H9 (cell line): ENCODE measurements at regions not wholly inside any gene's neighbourhood (a gene's known extent, or its start where the extent isn't known, plus 50 kb on each side); places are given as distances from the start of the nearest gene placed in this dataset.

ENCODE experiments used
- DNase-seq: peaks from one replicate; pipeline ENCODE4 v3.0.0-alpha.2; 2017
- H2AFZ ChIP-seq: one replicate; pipeline ENCODE4 v1.6.1; 2013; ENCODE audit warnings: mild to moderate bottlenecking, low read length, control low read depth, moderate library complexity
- H2AK5ac ChIP-seq: 2 replicates; pipeline ENCODE4 v1.6.1; 2013; ENCODE audit warnings: low read length, control low read depth, mixed read lengths; ENCODE audit not compliant: insufficient read length
- H2BK120ac ChIP-seq: one replicate; pipeline ENCODE4 v1.6.1; 2013; ENCODE audit warnings: low read depth, mild to moderate bottlenecking, low read length, control low read depth, inconsistent platforms; ENCODE audit not compliant: poor library complexity, severe bottlenecking
- H2BK12ac ChIP-seq: 2 replicates; pipeline ENCODE4 v1.6.1; 2013; ENCODE audit warnings: low read length, control low read depth, mixed read lengths, low read depth; ENCODE audit not compliant: insufficient read length
- H2BK15ac ChIP-seq: 2 replicates; pipeline ENCODE4 v1.6.1; 2013; ENCODE audit warnings: low read depth, low read length, control low read depth
- H2BK20ac ChIP-seq: one replicate; pipeline ENCODE4 v1.6.1; 2013; ENCODE audit warnings: low read depth, mild to moderate bottlenecking, low read length, control low read depth, inconsistent platforms; ENCODE audit not compliant: poor library complexity, severe bottlenecking
- H2BK5ac ChIP-seq: 2 replicates; pipeline ENCODE4 v1.6.1; 2013; ENCODE audit warnings: low read length, control low read depth, mixed read lengths; ENCODE audit not compliant: insufficient read length
- H3K14ac ChIP-seq: 2 replicates; pipeline ENCODE4 v1.6.1; 2013; ENCODE audit warnings: low read length, control low read depth; ENCODE audit not compliant: insufficient read depth
- H3K18ac ChIP-seq: 2 replicates; pipeline ENCODE4 v1.6.1; 2013; ENCODE audit warnings: low read depth, mild to moderate bottlenecking, mixed read lengths, low read length, control low read depth; ENCODE audit not compliant: insufficient read length
- H3K23ac ChIP-seq: 2 replicates; pipeline ENCODE4 v1.6.1; 2013; ENCODE audit warnings: low read length, control low read depth, mixed read lengths, low read depth; ENCODE audit not compliant: insufficient read length
- H3K23me2 ChIP-seq: 2 replicates; pipeline ENCODE4 v1.6.1; 2013; ENCODE audit warnings: low read depth, mild to moderate bottlenecking, mixed read lengths, low read length, control low read depth; ENCODE audit not compliant: insufficient read length, poor library complexity, severe bottlenecking
- H3K27ac ChIP-seq: 2 replicates; pipeline ENCODE4 v1.5.1; 2013; ENCODE audit warnings: low read length, control low read depth, mixed read lengths, low read depth; ENCODE audit not compliant: insufficient read length
- H3K27me3 ChIP-seq: 2 replicates; pipeline ENCODE4 v1.6.1; 2013; ENCODE audit warnings: low read length, control low read depth, inconsistent platforms; ENCODE audit not compliant: insufficient read depth
- H3K4ac ChIP-seq: 2 replicates; pipeline ENCODE4 v1.6.1; 2013; ENCODE audit warnings: low read depth, mild to moderate bottlenecking, control low read depth, inconsistent platforms, low read length, moderate library complexity
- H3K4me1 ChIP-seq: 2 replicates; pipeline ENCODE4 v1.6.1; 2013; ENCODE audit warnings: low read length, control low read depth, inconsistent platforms; ENCODE audit not compliant: insufficient read depth
- H3K4me2 ChIP-seq: 2 replicates; pipeline ENCODE4 v1.6.1; 2013; ENCODE audit warnings: low read length, control low read depth, mixed read lengths; ENCODE audit not compliant: insufficient read length, insufficient read depth
- H3K56ac ChIP-seq: 2 replicates; pipeline ENCODE4 v1.6.1; 2013; ENCODE audit warnings: low read depth, mild to moderate bottlenecking, mixed read lengths, low read length, control low read depth; ENCODE audit not compliant: insufficient read length
- H3K79me1 ChIP-seq: 2 replicates; pipeline ENCODE4 v1.6.1; 2013; ENCODE audit warnings: low read depth, mild to moderate bottlenecking, moderate library complexity, low read length, control low read depth, inconsistent platforms; ENCODE audit not compliant: insufficient read depth, poor library complexity, severe bottlenecking
- H3K79me2 ChIP-seq: 2 replicates; pipeline ENCODE4 v1.6.1; 2013; ENCODE audit warnings: low read length, control low read depth, inconsistent platforms; ENCODE audit not compliant: insufficient read depth
- H3K9ac ChIP-seq: 2 replicates; pipeline ENCODE4 v1.6.1; 2013; ENCODE audit warnings: low read length, control low read depth, mixed read lengths; ENCODE audit not compliant: insufficient read length; ENCODE audit errors: extremely low read depth
- H3K9me3 ChIP-seq: one replicate; pipeline ENCODE4 v1.6.1; 2013; ENCODE audit warnings: low read depth, low read length, inconsistent platforms; ENCODE audit not compliant: control insufficient read depth
- H3T11ph ChIP-seq: one replicate; pipeline ENCODE4 v1.6.1; 2013; ENCODE audit warnings: mild to moderate bottlenecking, low read length, control low read depth, inconsistent platforms
- H4K20me1 ChIP-seq: one replicate; pipeline ENCODE4 v1.6.1; 2013; ENCODE audit not compliant: control insufficient read depth, insufficient read length, insufficient read depth
- H4K5ac ChIP-seq: 2 replicates; pipeline ENCODE4 v1.6.1; 2013; ENCODE audit warnings: low read depth, mild to moderate bottlenecking, mixed read lengths, low read length, control low read depth; ENCODE audit not compliant: insufficient read length
- H4K8ac ChIP-seq: replicated peaks from 2 replicates; pipeline ENCODE4 v1.6.1; 2013; ENCODE audit warnings: low read length, control low read depth, mixed read lengths, low read depth; ENCODE audit not compliant: insufficient read length
- H4K91ac ChIP-seq: 2 replicates; pipeline ENCODE4 v1.6.1; 2013; ENCODE audit warnings: low read depth, mild to moderate bottlenecking, moderate library complexity, mixed read lengths, low read length, control low read depth; ENCODE audit not compliant: insufficient read length
- H3K27ac Mint-ChIP-seq, 3 experiments: 2 replicates in 2 of 3; 3 replicates in 1 of 3; pipeline ENCODE4 v1.8.0; 2020 to 2021; ENCODE audit warnings: mixed read lengths in 3 of 3, mild to moderate bottlenecking in 1 of 3, moderate library complexity in 1 of 3
- H3K27me3 Mint-ChIP-seq: 2 replicates; pipeline ENCODE4 v1.8.0; 2021; ENCODE audit warnings: low read depth, mild to moderate bottlenecking, moderate library complexity, mixed read lengths
- H3K36me3 Mint-ChIP-seq, 3 experiments: 2 replicates in 2 of 3; 3 replicates in 1 of 3; pipeline ENCODE4 v1.8.0; 2020 to 2021; ENCODE audit warnings: low read depth in 3 of 3, mixed read lengths in 3 of 3; ENCODE audit not compliant: insufficient read depth in 1 of 3
- H3K4me1 Mint-ChIP-seq, 2 experiments: 2 replicates each; pipeline ENCODE4 v1.8.0; 2020; ENCODE audit warnings: mixed read lengths in 2 of 2
- H3K4me3 Mint-ChIP-seq, 2 experiments: 2 replicates in 1 of 2; 3 replicates in 1 of 2; pipeline ENCODE4 v1.8.0; 2020 to 2021; ENCODE audit warnings: mild to moderate bottlenecking in 2 of 2, mixed read lengths in 2 of 2, moderate library complexity in 1 of 2
- H3K9me3 Mint-ChIP-seq, 2 experiments: 2 replicates in 1 of 2; 3 replicates in 1 of 2; pipeline ENCODE4 v1.8.0; 2020; ENCODE audit warnings: mild to moderate bottlenecking in 2 of 2, mixed read lengths in 2 of 2, moderate library complexity in 1 of 2
- WGBS: extraction: QIAGEN DNeasy Blood & Tissue Kit; methylation state at CpG from one replicate; pipeline ENCODE4 v1.1.7; 2013; ENCODE audit warnings: missing lambda C conversion rate, low lambda C conversion rate, mixed read lengths; ENCODE audit not compliant: insufficient read length; ENCODE audit errors: extremely low coverage; 5-methylcytosine and 5-hydroxymethylcytosine counted together
- TF ChIP-seq, protein P1 (sequence below): fragments of 200-600 bp; sonication (generic); conservative IDR thresholded peaks from 3 replicates; pipeline ENCODE4 v1.8.0; 2021; ENCODE audit warnings: antibody characterized with exemption, mild to moderate bottlenecking

DNA sequence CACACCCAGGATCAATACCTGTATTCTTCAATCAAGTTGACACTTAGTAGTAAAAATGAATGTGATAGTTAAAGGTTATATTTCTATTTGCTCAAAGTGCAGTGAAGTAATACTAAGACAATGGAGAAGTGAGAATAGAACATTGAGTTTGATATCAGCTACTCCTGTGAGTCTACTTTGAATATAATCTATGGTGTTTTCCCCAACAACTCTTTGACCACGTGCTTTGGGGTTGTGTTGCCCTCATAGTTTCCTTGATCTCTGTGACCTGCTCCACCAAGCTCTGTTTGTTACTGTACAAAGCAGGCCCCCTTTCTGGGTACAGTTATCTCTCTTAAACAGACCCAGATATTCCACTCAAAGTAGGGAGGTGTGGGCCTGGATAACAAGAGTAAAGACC, 222.9 kb downstream of the GALR1 start:
- H2BK12ac ChIP-seq = no peak overlapping the region
- Mint-ChIP-seq H3K9me3 (no peaks in the 10 kb centered on the region), H3K36me3 (no peaks in the 10 kb centered on the region), H3K27ac (no peak overlapping the region), H3K27me3 (no peaks in the 10 kb centered on the region), H3K4me3 (no peak overlapping the region), H3K4me1 (peaks cover 10 to 11% of the 10 kb centered on the region in 2 experiments)
- WGBS = no CpG with 5 or more reads among the region's 1 CpG
- no peak overlapping the region for H2AFZ ChIP-seq
- no peak overlapping the region for H3K27ac ChIP-seq
- H2BK120ac ChIP-seq = no peak overlapping the region
- no peak overlapping the region for H4K5ac ChIP-seq
- H3K4me2 ChIP-seq = no peak overlapping the region
- H3K56ac ChIP-seq = no peak overlapping the region
- no peak overlapping the region for H3K18ac ChIP-seq
- no peaks in the 10 kb centered on the region for H3K27me3 ChIP-seq
- H3K14ac ChIP-seq = no peak overlapping the region
- H3K23me2 ChIP-seq = no peaks in the 10 kb centered on the region
- H3K4ac ChIP-seq = no peak overlapping the region
- H3K9me3 ChIP-seq = no peaks in the 10 kb centered on the region
- TF ChIP-seq, protein P1, sequence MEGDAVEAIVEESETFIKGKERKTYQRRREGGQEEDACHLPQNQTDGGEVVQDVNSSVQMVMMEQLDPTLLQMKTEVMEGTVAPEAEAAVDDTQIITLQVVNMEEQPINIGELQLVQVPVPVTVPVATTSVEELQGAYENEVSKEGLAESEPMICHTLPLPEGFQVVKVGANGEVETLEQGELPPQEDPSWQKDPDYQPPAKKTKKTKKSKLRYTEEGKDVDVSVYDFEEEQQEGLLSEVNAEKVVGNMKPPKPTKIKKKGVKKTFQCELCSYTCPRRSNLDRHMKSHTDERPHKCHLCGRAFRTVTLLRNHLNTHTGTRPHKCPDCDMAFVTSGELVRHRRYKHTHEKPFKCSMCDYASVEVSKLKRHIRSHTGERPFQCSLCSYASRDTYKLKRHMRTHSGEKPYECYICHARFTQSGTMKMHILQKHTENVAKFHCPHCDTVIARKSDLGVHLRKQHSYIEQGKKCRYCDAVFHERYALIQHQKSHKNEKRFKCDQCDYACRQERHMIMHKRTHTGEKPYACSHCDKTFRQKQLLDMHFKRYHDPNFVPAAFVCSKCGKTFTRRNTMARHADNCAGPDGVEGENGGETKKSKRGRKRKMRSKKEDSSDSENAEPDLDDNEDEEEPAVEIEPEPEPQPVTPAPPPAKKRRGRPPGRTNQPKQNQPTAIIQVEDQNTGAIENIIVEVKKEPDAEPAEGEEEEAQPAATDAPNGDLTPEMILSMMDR = no peak
- no peak overlapping the region for H2AK5ac ChIP-seq
- no peaks in the 10 kb centered on the region for H4K20me1 ChIP-seq
- no peak overlapping the region for H2BK15ac ChIP-seq
- H3K9ac ChIP-seq = no peak overlapping the region
- no peaks in the 10 kb centered on the region for H3K79me1 ChIP-seq
- H2BK20ac ChIP-seq = no peak overlapping the region
- no peak overlapping the region for H4K91ac ChIP-seq
- no peaks in the 10 kb centered on the region for H3K79me2 ChIP-seq
- no peak overlapping the region for H3T11ph ChIP-seq
- H4K8ac ChIP-seq = no peak overlapping the region
- DNase-seq = no peak
- no peak overlapping the region for H3K23ac ChIP-seq
- H3K4me1 ChIP-seq = peaks cover 3% of the 10 kb centered on the region; the same call in 1 of the 2 replicates
- no peak overlapping the region for H2BK5ac ChIP-seq
